Keratinocyte (primary cell): ENCODE measurements at regions not wholly inside any gene's neighbourhood (a gene's known extent, or its start where the extent isn't known, plus 50 kb on each side); places are given as distances from the start of the nearest gene placed in this dataset.

Experiments used
- DNase-seq: peaks from one replicate; pipeline ENCODE4 v3.0.0-alpha.2; 2011; ENCODE audit warnings: low read depth, missing footprints, low spot score
- FAIRE-seq: peaks from 2 replicates; lab custom pipeline; 2011; peaks lifted over from hg19 to GRCh38; lab: Jason Lieb, UNC
- H2AFZ ChIP-seq: 2 replicates; pipeline ENCODE4 v1.6.0; 2012; ENCODE audit warnings: low read length, control low read depth, inconsistent platforms; ENCODE audit not compliant: control insufficient read depth
- H3K27ac ChIP-seq: 2 replicates; pipeline ENCODE4 v1.5.1; 2011; ENCODE audit warnings: low read length; ENCODE audit not compliant: control insufficient read depth, insufficient read depth
- H3K27me3 ChIP-seq: 3 replicates; pipeline ENCODE4 v1.6.0; 2011; ENCODE audit warnings: low read length; ENCODE audit not compliant: control insufficient read depth, insufficient read depth; ENCODE audit errors: extremely low read depth
- H3K36me3 ChIP-seq, 2 experiments: 2 replicates in 1 of 2; 3 replicates in 1 of 2; pipeline ENCODE4 v1.5.1; 2011; ENCODE audit warnings: low read length in 2 of 2, mild to moderate bottlenecking in 1 of 2; ENCODE audit not compliant: control insufficient read depth in 2 of 2, insufficient read depth in 2 of 2; ENCODE audit errors: extremely low read depth in 1 of 2
- H3K4me1 ChIP-seq: 3 replicates; pipeline ENCODE4 v1.5.1; 2011; ENCODE audit warnings: low read length; ENCODE audit not compliant: control insufficient read depth, insufficient read depth; ENCODE audit errors: extremely low read depth
- H3K4me2 ChIP-seq: 3 replicates; pipeline ENCODE4 v1.6.0; 2011; ENCODE audit warnings: low read depth, low read length; ENCODE audit not compliant: control insufficient read depth, insufficient read depth; ENCODE audit errors: extremely low read depth
- H3K4me3 ChIP-seq, 3 experiments: fragments of 200-600 bp in 1 of 3; sonication (generic) in 1 of 3; 2 replicates in 2 of 3; 3 replicates in 1 of 3; pipeline ENCODE4 v1.5.1; 2011 to 2016; ENCODE audit warnings: low read length in 3 of 3, mild to moderate bottlenecking in 3 of 3, control low read depth in 2 of 3, inconsistent platforms in 1 of 3, low read depth in 1 of 3, mixed read lengths in 1 of 3, mixed run types in 1 of 3, moderate library complexity in 1 of 3; ENCODE audit not compliant: control insufficient read depth in 2 of 3, insufficient read depth in 2 of 3; ENCODE audit errors: extremely low read depth in 1 of 3
- H3K79me2 ChIP-seq: 2 replicates; pipeline ENCODE4 v1.6.0; 2012; ENCODE audit warnings: low read length; ENCODE audit not compliant: control insufficient read depth, insufficient read depth
- H3K9ac ChIP-seq: 3 replicates; pipeline ENCODE4 v1.6.0; 2011; ENCODE audit warnings: low read length; ENCODE audit not compliant: control insufficient read depth, insufficient read depth; ENCODE audit errors: extremely low read depth
- H3K9me1 ChIP-seq: 3 replicates; pipeline ENCODE4 v1.6.0; 2011; ENCODE audit warnings: low read length; ENCODE audit not compliant: control insufficient read depth, insufficient read depth; ENCODE audit errors: extremely low read depth
- H3K9me3 ChIP-seq: 2 replicates; pipeline ENCODE4 v1.5.1; 2012; ENCODE audit warnings: low read depth, low read length; ENCODE audit not compliant: control insufficient read depth
- H4K20me1 ChIP-seq: 3 replicates; pipeline ENCODE4 v1.6.0; 2011; ENCODE audit warnings: low read length; ENCODE audit not compliant: control insufficient read depth, insufficient read depth; ENCODE audit errors: extremely low read depth
- EZH2 ChIP-seq: IDR thresholded peaks from one replicate; pipeline ENCODE4 v1.6.1; 2012; ENCODE audit warnings: inconsistent platforms, mild to moderate bottlenecking, low read length, moderate library complexity
- dilution Hi-C: fragments of 300-500 bp; cut with MboI; formaldehyde crosslinking; loops from one replicate; pipeline ENCODE4 v1.7.0; 2020; ENCODE audit warnings: low sequenced_read_pairs; ENCODE audit not compliant: extremely low pct_ligation_motif_present
- TF ChIP-seq, protein P1 (sequence below), 3 experiments: IDR thresholded peaks in 1 of 3; conservative IDR thresholded peaks in 1 of 3; optimal IDR thresholded peaks in 1 of 3; 2 replicates in 2 of 3; 3 replicates in 1 of 3; pipeline versions ENCODE3 to v1.5.1; 2011; ENCODE audit warnings: low read length in 3 of 3, mild to moderate bottlenecking in 3 of 3, moderate library complexity in 2 of 3, control low read depth in 1 of 3, inconsistent platforms in 1 of 3; ENCODE audit not compliant: insufficient read depth in 2 of 3; ENCODE audit errors: extremely low read depth in 1 of 3

- no peak overlapping the region for H3K4me3 ChIP-seq
- no peaks in the 10 kb centered on the region for H3K9me3 ChIP-seq
- H3K4me2 ChIP-seq, result no peak overlapping the region
- dilution Hi-C loops, result no loop called here
- FAIRE-seq (no peak), DNase-seq (no peak)
- no peaks in the 10 kb centered on the region for H3K79me2 ChIP-seq
- no peaks in the 10 kb centered on the region for H3K9me1 ChIP-seq
- H3K4me1 ChIP-seq, result no peaks in the 10 kb centered on the region
- H3K9ac ChIP-seq, result no peak overlapping the region
- no peaks in the 10 kb centered on the region for H4K20me1 ChIP-seq
- no peak overlapping the region for H2AFZ ChIP-seq
- no peak for TF ChIP-seq EZH2
- TF ChIP-seq, protein P1, sequence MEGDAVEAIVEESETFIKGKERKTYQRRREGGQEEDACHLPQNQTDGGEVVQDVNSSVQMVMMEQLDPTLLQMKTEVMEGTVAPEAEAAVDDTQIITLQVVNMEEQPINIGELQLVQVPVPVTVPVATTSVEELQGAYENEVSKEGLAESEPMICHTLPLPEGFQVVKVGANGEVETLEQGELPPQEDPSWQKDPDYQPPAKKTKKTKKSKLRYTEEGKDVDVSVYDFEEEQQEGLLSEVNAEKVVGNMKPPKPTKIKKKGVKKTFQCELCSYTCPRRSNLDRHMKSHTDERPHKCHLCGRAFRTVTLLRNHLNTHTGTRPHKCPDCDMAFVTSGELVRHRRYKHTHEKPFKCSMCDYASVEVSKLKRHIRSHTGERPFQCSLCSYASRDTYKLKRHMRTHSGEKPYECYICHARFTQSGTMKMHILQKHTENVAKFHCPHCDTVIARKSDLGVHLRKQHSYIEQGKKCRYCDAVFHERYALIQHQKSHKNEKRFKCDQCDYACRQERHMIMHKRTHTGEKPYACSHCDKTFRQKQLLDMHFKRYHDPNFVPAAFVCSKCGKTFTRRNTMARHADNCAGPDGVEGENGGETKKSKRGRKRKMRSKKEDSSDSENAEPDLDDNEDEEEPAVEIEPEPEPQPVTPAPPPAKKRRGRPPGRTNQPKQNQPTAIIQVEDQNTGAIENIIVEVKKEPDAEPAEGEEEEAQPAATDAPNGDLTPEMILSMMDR (optimal IDR thresholded peaks at IDR 0.05 in 1 of 3, IDR thresholded peaks at IDR 0.05 in 1 of 3, conservative IDR thresholded peaks at IDR 0.05 in 1 of 3; ENCODE audit: extremely low read depth in 1 of 3, insufficient read depth in 2 of 3, low read length in 3 of 3), result no peak
- H3K27ac ChIP-seq, result no peak overlapping the region
- peaks cover 3% of the 10 kb centered on the region for H3K27me3 ChIP-seq
- H3K36me3 ChIP-seq, result no peaks in the 10 kb centered on the region
Measured at GRCh38 chr12:13273850-13274249, 77.3 kb downstream of the EMP1 start.

- no peaks in the 10 kb centered on the region for H3K9me1 ChIP-seq
- TF ChIP-seq EZH2, result no peak
- TF ChIP-seq, protein P1 (optimal IDR thresholded peaks at IDR 0.05 in 1 of 3, IDR thresholded peaks at IDR 0.05 in 1 of 3, conservative IDR thresholded peaks at IDR 0.05 in 1 of 3; ENCODE audit: extremely low read depth in 1 of 3, insufficient read depth in 2 of 3, low read length in 3 of 3), result no peak
- H3K27ac ChIP-seq, result no peak overlapping the region
- no peaks in the 10 kb centered on the region for H3K79me2 ChIP-seq
- no peak overlapping the region for H3K4me2 ChIP-seq
- no peaks in the 10 kb centered on the region for H3K36me3 ChIP-seq
- FAIRE-seq (no peak), DNase-seq (no peak)
- no peaks in the 10 kb centered on the region for H3K9me3 ChIP-seq
- peaks cover 3% of the 10 kb centered on the region for H3K27me3 ChIP-seq
- H2AFZ ChIP-seq, result no peak overlapping the region
- dilution Hi-C loops, result no loop called here
- no peak overlapping the region for H3K9ac ChIP-seq
- no peaks in the 10 kb centered on the region for H3K4me1 ChIP-seq
- H4K20me1 ChIP-seq, result no peaks in the 10 kb centered on the region
- H3K4me3 ChIP-seq, result no peak overlapping the region
Measured at GRCh38 chr12:13273097-13273496, 76.6 kb downstream of the EMP1 start.
